CD4-positive, alpha-beta memory T cell (primary cell): ENCODE measurements at regions not wholly inside any gene's neighbourhood (a gene's known extent, or its start where the extent isn't known, plus 50 kb on each side); places are given as distances from the start of the nearest gene placed in this dataset.

Experiments
- CTCF ChIA-PET: fragments of 350-600 bp; sonication (Branson Sonifier 250); formaldehyde crosslinking; loops from one replicate; lab custom pipeline; 2021; ENCODE audit warnings: inconsistent platforms; ENCODE audit not compliant: partially characterized antibody; lab: Charles Lee
- POLR2A ChIA-PET: fragments of 350-600 bp; sonication (Branson Sonifier 250); formaldehyde crosslinking; loops from one replicate; lab custom pipeline; 2021; ENCODE audit not compliant: partially characterized antibody; lab: Charles Lee
- DNase-seq, 5 donors: peaks; one replicate each; pipeline versions ENCODE4 v3.0.0 to v3.0.0-alpha.2; 2020 to 2022; ENCODE audit warnings: mixed read lengths in 1 of 5
- H3K27ac ChIP-seq: one replicate; pipeline ENCODE4 v1.7.0; 2013; ENCODE audit warnings: low read depth, low read length
- H3K27me3 ChIP-seq: 2 replicates; pipeline ENCODE4 v1.7.0; 2013; ENCODE audit warnings: mild to moderate bottlenecking, low read length, moderate library complexity; ENCODE audit not compliant: insufficient read depth
- H3K36me3 ChIP-seq: 2 replicates; pipeline ENCODE4 v1.7.0; 2013; ENCODE audit warnings: mild to moderate bottlenecking, low read length, moderate library complexity; ENCODE audit not compliant: insufficient read depth
- H3K4me1 ChIP-seq: 2 replicates; pipeline ENCODE4 v1.7.0; 2013; ENCODE audit warnings: mild to moderate bottlenecking, low read length, moderate library complexity; ENCODE audit not compliant: insufficient read depth
- H3K4me3 ChIP-seq, 2 donors: one replicate each; pipeline ENCODE4 v1.7.0; 2013; ENCODE audit warnings: low read length in 2 of 2, mild to moderate bottlenecking in 1 of 2
- H3K9me3 ChIP-seq, 2 donors: one replicate each; pipeline ENCODE4 v1.7.0; 2013; ENCODE audit warnings: low read length in 2 of 2, control low read depth in 1 of 2; ENCODE audit not compliant: control insufficient read depth in 1 of 2
- H3K27ac Mint-ChIP-seq, 7 donors: one replicate each; pipeline ENCODE4 v1.8.0; 2020 to 2021; ENCODE audit warnings: mixed read lengths in 7 of 7, mild to moderate bottlenecking in 6 of 7, inconsistent platforms in 3 of 7, moderate library complexity in 3 of 7
- H3K27me3 Mint-ChIP-seq, 2 donors: one replicate each; pipeline ENCODE4 v1.8.0; 2020 to 2021; ENCODE audit warnings: mixed read lengths in 2 of 2
- H3K36me3 Mint-ChIP-seq, 2 donors: one replicate each; pipeline ENCODE4 v1.8.0; 2020 to 2021; ENCODE audit warnings: mixed read lengths in 2 of 2, inconsistent platforms in 1 of 2, mild to moderate bottlenecking in 1 of 2
- H3K4me1 Mint-ChIP-seq, 4 donors: one replicate each; pipeline ENCODE4 v1.8.0; 2020 to 2021; ENCODE audit warnings: mixed read lengths in 4 of 4, mild to moderate bottlenecking in 1 of 4
- H3K4me3 Mint-ChIP-seq, 8 donors: one replicate each; pipeline ENCODE4 v1.8.0; 2020 to 2021; ENCODE audit warnings: mixed read lengths in 8 of 8, mild to moderate bottlenecking in 7 of 8, moderate library complexity in 6 of 8, inconsistent platforms in 3 of 8
- H3K9me3 Mint-ChIP-seq, 8 donors: one replicate each; pipeline ENCODE4 v1.8.0; 2020 to 2021; ENCODE audit warnings: mixed read lengths in 8 of 8, mild to moderate bottlenecking in 5 of 8, inconsistent platforms in 3 of 8, moderate library complexity in 1 of 8
- intact Hi-C: fragments of 100-400 bp; cut with micrococcal nuclease; formaldehyde crosslinking; loops from one replicate; pipeline ENCODE4 v1.15.1; 2023

GRCh38 chr6:82740072-82740471, 325.6 kb downstream of the UBE3D start:
- peaks cover 0 to 2% (median 0%) of the 10 kb centered on the region in 8 donors for H3K9me3 Mint-ChIP-seq
- DNase-seq: no peak
- no peaks in the 10 kb centered on the region for H3K9me3 ChIP-seq
- H3K27me3 Mint-ChIP-seq: peaks cover 3 to 11% of the 10 kb centered on the region in 2 donors
- H3K36me3 Mint-ChIP-seq: no peaks in the 10 kb centered on the region
- no peaks in the 10 kb centered on the region for H3K36me3 ChIP-seq
- no peak overlapping the region for H3K27ac Mint-ChIP-seq
- ChIA-PET CTCF (interaction anchor here (1.0 kb wide), 1 partner anchor 28 kb away, joined by 3 read pairs; no protein-coding TSS in a partner anchor), POLR2A (no interaction called here)
- no peak overlapping the region for H3K4me3 Mint-ChIP-seq
- no peaks in the 10 kb centered on the region for H3K4me1 Mint-ChIP-seq
- no peak overlapping the region for H3K27ac ChIP-seq
- no peak overlapping the region for H3K4me3 ChIP-seq
- no peaks in the 10 kb centered on the region for H3K27me3 ChIP-seq
- no peaks in the 10 kb centered on the region for H3K4me1 ChIP-seq
- intact Hi-C loops: no loop called here

- Mint-ChIP-seq H3K4me1 (no peaks in the 10 kb centered on the region), H3K27me3 (peaks cover 1 to 7% of the 10 kb centered on the region in 2 donors), H3K9me3 (no peaks in the 10 kb centered on the region), H3K36me3 (no peaks in the 10 kb centered on the region), H3K4me3 (no peak overlapping the region), H3K27ac (no peak overlapping the region)
- ChIA-PET POLR2A (no interaction called here), CTCF (no interaction called here)
- intact Hi-C loops: no loop called here
- H3K27ac ChIP-seq: no peak overlapping the region
- DNase-seq: no peak
- H3K9me3 ChIP-seq: no peaks in the 10 kb centered on the region
- H3K4me3 ChIP-seq: no peak overlapping the region
- H3K4me1 ChIP-seq: no peaks in the 10 kb centered on the region
- no peaks in the 10 kb centered on the region for H3K27me3 ChIP-seq
- no peaks in the 10 kb centered on the region for H3K36me3 ChIP-seq
These were observed 324.2 kb downstream of the UBE3D start for GRCh38 chr6:82741325-82741995.

GRCh38 chr6:82741996-82742385, 323.6 kb downstream of the UBE3D start:
- POLR2A ChIA-PET: no interaction called here
- intact Hi-C loops: no loop called here
- H3K4me3 ChIP-seq: no peak overlapping the region
- no peak for DNase-seq
- H3K27me3 ChIP-seq: no peaks in the 10 kb centered on the region
- no peaks in the 10 kb centered on the region for H3K4me1 Mint-ChIP-seq
- no peaks in the 10 kb centered on the region for H3K36me3 ChIP-seq
- H3K36me3 Mint-ChIP-seq: no peaks in the 10 kb centered on the region
- no peaks in the 10 kb centered on the region for H3K9me3 ChIP-seq
- H3K27me3 Mint-ChIP-seq: peaks cover 1 to 8% of the 10 kb centered on the region in 2 donors
- no peaks in the 10 kb centered on the region for H3K9me3 Mint-ChIP-seq
- CTCF ChIA-PET: no interaction called here
- no peak overlapping the region for H3K27ac ChIP-seq
- H3K4me3 Mint-ChIP-seq: no peak overlapping the region
- H3K4me1 ChIP-seq: no peaks in the 10 kb centered on the region
- no peak overlapping the region for H3K27ac Mint-ChIP-seq

GRCh38 chr6:82744286-82745015, 321.2 kb downstream of the UBE3D start:
- peaks cover 2 to 8% of the 10 kb centered on the region in 2 donors for H3K27me3 Mint-ChIP-seq
- H3K27ac Mint-ChIP-seq: no peak overlapping the region
- Histone ChIP-seq H3K27ac (no peak overlapping the region), H3K9me3 (no peaks in the 10 kb centered on the region), H3K4me3 (no peak overlapping the region), H3K27me3 (no peaks in the 10 kb centered on the region), H3K4me1 (no peaks in the 10 kb centered on the region), H3K36me3 (no peaks in the 10 kb centered on the region)
- H3K36me3 Mint-ChIP-seq: no peaks in the 10 kb centered on the region
- ChIA-PET POLR2A (no interaction called here), CTCF (no interaction called here)
- no peaks in the 10 kb centered on the region for H3K4me1 Mint-ChIP-seq
- no peaks in the 10 kb centered on the region for H3K9me3 Mint-ChIP-seq
- intact Hi-C loops: no loop called here
- DNase-seq: no peak
- no peak overlapping the region for H3K4me3 Mint-ChIP-seq

- Mint-ChIP-seq H3K4me3 (no peak overlapping the region), H3K36me3 (no peaks in the 10 kb centered on the region), H3K27ac (no peak overlapping the region), H3K27me3 (peaks cover 2 to 4% of the 10 kb centered on the region in 2 donors), H3K9me3 (peaks cover 0 to 4% (median 0%) of the 10 kb centered on the region in 8 donors), H3K4me1 (no peaks in the 10 kb centered on the region)
- H3K27me3 ChIP-seq: no peaks in the 10 kb centered on the region
- intact Hi-C loops: no loop called here
- no peak for DNase-seq
- H3K36me3 ChIP-seq: no peaks in the 10 kb centered on the region
- no peaks in the 10 kb centered on the region for H3K9me3 ChIP-seq
- CTCF ChIA-PET: no interaction called here
- no peak overlapping the region for H3K27ac ChIP-seq
- no peak overlapping the region for H3K4me3 ChIP-seq
- H3K4me1 ChIP-seq: no peaks in the 10 kb centered on the region
- POLR2A ChIA-PET: no interaction called here
These were observed 315.1 kb downstream of the UBE3D start for GRCh38 chr6:82750556-82750955.

GRCh38 chr6:82751718-82752117, 313.9 kb downstream of the UBE3D start:
- no peaks in the 10 kb centered on the region for H3K36me3 Mint-ChIP-seq
- H3K27ac Mint-ChIP-seq: no peak overlapping the region

GRCh38 chr6:82761674-82762345, 303.8 kb downstream of the UBE3D start:
- Mint-ChIP-seq H3K36me3 (no peaks in the 10 kb centered on the region), H3K27ac (no peak overlapping the region), H3K4me3 (no peak overlapping the region), H3K27me3 (peaks cover 0 to 9% of the 10 kb centered on the region in 2 donors), H3K4me1 (peaks cover 0 to 7% (median 2%) of the 10 kb centered on the region in 4 donors), H3K9me3 (peaks cover 0 to 7% (median 5%) of the 10 kb centered on the region in 8 donors)
- Histone ChIP-seq H3K27me3 (no peaks in the 10 kb centered on the region), H3K9me3 (no peaks in the 10 kb centered on the region), H3K27ac (no peak overlapping the region), H3K4me1 (no peaks in the 10 kb centered on the region), H3K36me3 (no peaks in the 10 kb centered on the region), H3K4me3 (no peak overlapping the region)
- no peak for DNase-seq
- intact Hi-C loops: no loop called here
- POLR2A ChIA-PET: no interaction called here
- CTCF ChIA-PET: no interaction called here

More at GRCh38 chr6:82751718-82752117, 313.9 kb downstream of the UBE3D start:
- H3K27ac ChIP-seq: no peak overlapping the region
- intact Hi-C loops: no loop called here
- no peaks in the 10 kb centered on the region for H3K27me3 ChIP-seq
- no peaks in the 10 kb centered on the region for H3K9me3 ChIP-seq
- ChIA-PET POLR2A (no interaction called here), CTCF (no interaction called here)
- no peak overlapping the region for H3K4me3 ChIP-seq
- Mint-ChIP-seq H3K9me3 (peaks cover 0 to 4% (median 0%) of the 10 kb centered on the region in 8 donors), H3K27me3 (peaks cover 0 to 2% of the 10 kb centered on the region in 2 donors), H3K4me1 (no peaks in the 10 kb centered on the region), H3K4me3 (no peak overlapping the region)
- H3K4me1 ChIP-seq: no peaks in the 10 kb centered on the region
- H3K36me3 ChIP-seq: no peaks in the 10 kb centered on the region
- DNase-seq: no peak
